ENCODE measurements at regions not wholly inside any gene's neighbourhood (a gene's known extent, or its start where the extent isn't known, plus 50 kb on each side); places are given as distances from the start of the nearest gene placed in this dataset.
A peak's percentile ranks its signal among the peaks of the same experiment; 100 is the strongest.

GRCh38 chr2:8030573-8031303, 651.1 kb upstream of the ID2 start:
- no peak for DNase-seq

GRCh38 chr2:8031370-8031769, 650.5 kb upstream of the ID2 start:
- DNase-seq, result no peak

GRCh38 chr2:8033546-8034096, 648.2 kb upstream of the ID2 start:
- no peak for DNase-seq

GRCh38 chr2:8036366-8036765, 645.5 kb upstream of the ID2 start:
- no peak for DNase-seq

- no peak for DNase-seq
Observed at GRCh38 chr2:8039732-8040131, 642.1 kb upstream of the ID2 start.

GRCh38 chr2:8043295-8043694, 638.6 kb upstream of the ID2 start:
- DNase-seq, result no peak

GRCh38 chr2:8044046-8044594, 637.7 kb upstream of the ID2 start:
- DNase-seq, result no peak

- DNase-seq, result no peak
Observed at GRCh38 chr2:8045081-8045614, 636.7 kb upstream of the ID2 start.

GRCh38 chr2:8046849-8047248, 635.0 kb upstream of the ID2 start:
- DNase-seq, result no peak

GRCh38 chr2:8049176-8049575, 632.7 kb upstream of the ID2 start:
- no peak for DNase-seq

GRCh38 chr2:8049851-8050571, 631.8 kb upstream of the ID2 start:
- no peak for DNase-seq

- no peak for DNase-seq
Observed at GRCh38 chr2:8053216-8053615, 628.6 kb upstream of the ID2 start.

GRCh38 chr2:8054070-8054469, 627.8 kb upstream of the ID2 start:
- no peak for DNase-seq

- peak; percentile 32 for DNase-seq
Observed at GRCh38 chr2:8058652-8059051, 623.2 kb upstream of the ID2 start.

GRCh38 chr2:8059255-8059654, 622.6 kb upstream of the ID2 start:
- no peak for DNase-seq

- DNase-seq, result no peak
Observed at GRCh38 chr2:8059794-8060193, 622.1 kb upstream of the ID2 start.

GRCh38 chr2:8061219-8061618, 620.6 kb upstream of the ID2 start:
- DNase-seq, result no peak

- no peak for DNase-seq
Observed at GRCh38 chr2:8064603-8065002, 617.3 kb upstream of the ID2 start.

- no peak for DNase-seq
Observed at GRCh38 chr2:8065191-8065590, 616.7 kb upstream of the ID2 start.

GRCh38 chr2:8067784-8068336, 614.0 kb upstream of the ID2 start:
- DNase-seq, result no peak

- DNase-seq, result no peak
Observed at GRCh38 chr2:8072907-8073306, 608.9 kb upstream of the ID2 start.

GRCh38 chr2:8073916-8074315, 607.9 kb upstream of the ID2 start:
- DNase-seq, result no peak
